H1 (cell line): ENCODE measurements at regions not wholly inside any gene's neighbourhood (a gene's known extent, or its start where the extent isn't known, plus 50 kb on each side); places are given as distances from the start of the nearest gene placed in this dataset.

Experiments
- CTCF ChIA-PET: fragments of 300-600 bp; sonication (Branson Sonifier 250); formaldehyde crosslinking; loops from one replicate; lab custom pipeline; 2021; ENCODE audit not compliant: partially characterized antibody; lab: Charles Lee
- POLR2A ChIA-PET: fragments of 300-600 bp; sonication (Branson Sonifier 250); formaldehyde crosslinking; loops from one replicate; lab custom pipeline; 2021; ENCODE audit warnings: inconsistent platforms; ENCODE audit not compliant: partially characterized antibody; lab: Charles Lee
- DNase-seq, 2 experiments: peaks; one replicate each; pipeline versions ENCODE4 v3.0.0 to v3.0.0-alpha.2; 2010 to 2022; ENCODE audit warnings: low spot score in 2 of 2, low read depth in 1 of 2, mixed read lengths in 1 of 2
- FAIRE-seq: peaks from 2 replicates; lab custom pipeline; 2011; peaks lifted over from hg19 to GRCh38; lab: Jason Lieb, UNC
- H2AFZ ChIP-seq: 2 replicates; pipeline ENCODE4 v1.8.1; 2012; ENCODE audit warnings: low read length, inconsistent platforms
- H2AK5ac ChIP-seq: 2 replicates; pipeline ENCODE4 v1.6.1; 2013; ENCODE audit warnings: low read depth, low read length
- H2BK120ac ChIP-seq: replicated peaks from 2 replicates; pipeline ENCODE3; 2013; ENCODE audit warnings: low read depth, low read length, inconsistent platforms
- H2BK12ac ChIP-seq: 2 replicates; pipeline ENCODE4 v1.6.1; 2013; ENCODE audit warnings: low read depth, low read length
- H2BK15ac ChIP-seq: 2 replicates; pipeline ENCODE4 v1.6.1; 2013; ENCODE audit warnings: low read length
- H2BK20ac ChIP-seq: 2 replicates; pipeline ENCODE4 v1.6.1; 2013; ENCODE audit warnings: low read length
- H2BK5ac ChIP-seq: 2 replicates; pipeline ENCODE4 v1.6.1; 2013; ENCODE audit warnings: low read depth, low read length
- H3K14ac ChIP-seq: 2 replicates; pipeline ENCODE4 v1.6.1; 2013; ENCODE audit warnings: inconsistent platforms; ENCODE audit not compliant: insufficient read length
- H3K18ac ChIP-seq: 2 replicates; pipeline ENCODE4 v1.6.1; 2013; ENCODE audit warnings: low read length; ENCODE audit errors: extremely low read depth
- H3K23ac ChIP-seq: 2 replicates; pipeline ENCODE4 v1.6.1; 2013; ENCODE audit warnings: inconsistent platforms; ENCODE audit not compliant: insufficient read length
- H3K23me2 ChIP-seq: 2 replicates; pipeline ENCODE4 v1.6.1; 2013; ENCODE audit warnings: low read depth, low read length
- H3K27ac ChIP-seq: 2 replicates; pipeline ENCODE4 v1.6.1; 2011; ENCODE audit warnings: low read depth, low read length, inconsistent platforms
- H3K27me3 ChIP-seq, 4 experiments: replicated peaks in 1 of 4; 1 replicate in 1 of 4; 2 replicates in 3 of 4; pipeline versions ENCODE4 v1.6.1 to v1.8.1; 2011 to 2013; ENCODE audit warnings: low read length in 3 of 4, mild to moderate bottlenecking in 3 of 4, inconsistent platforms in 2 of 4, mixed read lengths in 2 of 4, moderate library complexity in 1 of 4; ENCODE audit not compliant: control insufficient read depth in 3 of 4, insufficient read depth in 3 of 4; ENCODE audit errors: extremely low read depth in 1 of 4
- H3K36me3 ChIP-seq, 4 experiments: 2 replicates each; pipeline versions ENCODE4 v1.6.1 to v1.8.1; 2011 to 2013; ENCODE audit warnings: mild to moderate bottlenecking in 4 of 4, low read length in 3 of 4, moderate library complexity in 2 of 4, control low read depth in 1 of 4, inconsistent platforms in 1 of 4; ENCODE audit not compliant: insufficient read depth in 4 of 4, control insufficient read depth in 2 of 4
- H3K4ac ChIP-seq: replicated peaks from 2 replicates; pipeline ENCODE3; 2013; ENCODE audit warnings: low read length, low read depth, mixed read lengths, inconsistent platforms; ENCODE audit not compliant: insufficient read length
- H3K4me1 ChIP-seq, 4 experiments: replicated peaks in 1 of 4; 1 replicate in 1 of 4; 2 replicates in 3 of 4; pipeline versions ENCODE4 v1.6.1 to v1.8.1; 2011 to 2013; ENCODE audit warnings: low read length in 3 of 4, inconsistent platforms in 2 of 4, mixed read lengths in 1 of 4; ENCODE audit not compliant: insufficient read depth in 4 of 4, control insufficient read depth in 3 of 4
- H3K4me2 ChIP-seq, 2 experiments: 2 replicates each; pipeline versions ENCODE4 v1.6.1 to v1.8.1; 2011 to 2013; ENCODE audit warnings: low read depth in 2 of 2, low read length in 2 of 2, control low read depth in 1 of 2, inconsistent platforms in 1 of 2, mild to moderate bottlenecking in 1 of 2; ENCODE audit not compliant: insufficient read depth in 1 of 2
- H3K4me3 ChIP-seq, 4 experiments: fragments of 200-600, 300-600 bp in 1 of 4; sonication (generic), shearing (Covaris generic), sonication (Bioruptor Twin) in 1 of 4; 2 replicates each; pipeline versions ENCODE4 v1.5.1 to v1.8.1; 2011 to 2016; ENCODE audit warnings: low read length in 4 of 4, low read depth in 3 of 4, control low read depth in 2 of 4, inconsistent platforms in 2 of 4, mild to moderate bottlenecking in 2 of 4, mixed read lengths in 1 of 4, moderate library complexity in 1 of 4; ENCODE audit not compliant: insufficient read depth in 2 of 4; ENCODE audit errors: extremely low read depth in 1 of 4
- H3K56ac ChIP-seq: replicated peaks from 2 replicates; pipeline ENCODE3; 2013; ENCODE audit warnings: low read depth, mild to moderate bottlenecking, mixed read lengths, low read length, inconsistent platforms; ENCODE audit not compliant: insufficient read length
- H3K79me1 ChIP-seq: 2 replicates; pipeline ENCODE4 v1.6.1; 2013; ENCODE audit warnings: low read depth, low read length, control low read depth
- H3K79me2 ChIP-seq, 2 experiments: 2 replicates each; pipeline versions ENCODE4 v1.6.1 to v1.8.1; 2012 to 2013; ENCODE audit warnings: low read length in 2 of 2, mild to moderate bottlenecking in 2 of 2, inconsistent platforms in 1 of 2; ENCODE audit not compliant: insufficient read depth in 2 of 2, control insufficient read depth in 1 of 2
- H3K9ac ChIP-seq, 4 experiments: replicated peaks in 1 of 4; 1 replicate in 1 of 4; 2 replicates in 3 of 4; pipeline versions ENCODE4 v1.6.1 to v1.8.1; 2011 to 2013; ENCODE audit warnings: low read depth in 3 of 4, low read length in 3 of 4, control low read depth in 2 of 4, mild to moderate bottlenecking in 2 of 4, moderate library complexity in 2 of 4, inconsistent platforms in 1 of 4; ENCODE audit errors: extremely low read depth in 1 of 4
- H3K9me3 ChIP-seq, 2 experiments: 2 replicates each; pipeline versions ENCODE4 v1.6.1 to v1.8.1; 2012 to 2013; ENCODE audit warnings: mild to moderate bottlenecking in 2 of 2, moderate library complexity in 2 of 2, control low read depth in 1 of 2, inconsistent platforms in 1 of 2, low read depth in 1 of 2, low read length in 1 of 2, mixed read lengths in 1 of 2; ENCODE audit not compliant: insufficient read depth in 2 of 2
- H4K20me1 ChIP-seq, 2 experiments: replicated peaks in 1 of 2; 2 replicates each; pipeline versions ENCODE3 to v1.8.1; 2011 to 2013; ENCODE audit warnings: inconsistent platforms in 2 of 2, low read length in 2 of 2, mild to moderate bottlenecking in 1 of 2; ENCODE audit not compliant: insufficient read depth in 2 of 2, control insufficient read depth in 1 of 2
- H4K5ac ChIP-seq: 2 replicates; pipeline ENCODE4 v1.6.1; 2013; ENCODE audit warnings: low read length, low read depth, mixed read lengths, inconsistent platforms; ENCODE audit not compliant: insufficient read length
- H4K8ac ChIP-seq: 2 replicates; pipeline ENCODE4 v1.8.0; 2013; ENCODE audit warnings: mild to moderate bottlenecking, moderate library complexity, low read length, inconsistent platforms; ENCODE audit not compliant: insufficient read depth; ENCODE audit errors: extremely low read depth
- H4K91ac ChIP-seq: replicated peaks from 2 replicates; pipeline ENCODE3; 2013; ENCODE audit warnings: low read length, mixed read lengths, inconsistent platforms; ENCODE audit not compliant: insufficient read length
- E2F6 ChIP-seq: IDR thresholded peaks from 2 replicates; pipeline ENCODE4 v1.6.1; 2012; ENCODE audit warnings: inconsistent platforms
- GABPA ChIP-seq: IDR thresholded peaks from 2 replicates; pipeline ENCODE4 v1.6.1; 2011; ENCODE audit warnings: mild to moderate bottlenecking, low read length, moderate library complexity, borderline replicate concordance; ENCODE audit not compliant: insufficient read depth
- HDAC6 ChIP-seq: IDR thresholded peaks from one replicate; pipeline ENCODE4 v1.7.1; 2012; ENCODE audit warnings: low read depth, mild to moderate bottlenecking, inconsistent platforms, low read length, moderate library complexity
- KDM5A ChIP-seq: fragments of 200-600 bp; IDR thresholded peaks from 2 replicates; pipeline ENCODE4 v1.7.1; 2012; ENCODE audit warnings: mild to moderate bottlenecking, low read length, inconsistent platforms, mixed read lengths
- PHF8 ChIP-seq: fragments of 200-600 bp; sonication (generic); conservative IDR thresholded peaks from 2 replicates; pipeline ENCODE4 v1.7.1; 2012; ENCODE audit warnings: low read depth, mild to moderate bottlenecking, inconsistent platforms, low read length, moderate library complexity
- POLR2A ChIP-seq, 2 experiments: IDR thresholded peaks; 1 replicate in 1 of 2; 2 replicates in 1 of 2; pipeline ENCODE4 v1.6.1; 2011; ENCODE audit warnings: low read depth in 2 of 2, low read length in 2 of 2, mild to moderate bottlenecking in 2 of 2; ENCODE audit errors: control extremely low read depth in 1 of 2
- RFX5 ChIP-seq: IDR thresholded peaks from 2 replicates; pipeline ENCODE4 v1.6.1; 2011; ENCODE audit warnings: low read depth, low read length, improper control_type of control experiment, borderline replicate concordance
- SUZ12 ChIP-seq: fragments of 200-600 bp; sonication (generic); IDR thresholded peaks from 2 replicates; pipeline ENCODE4 v1.6.1; 2012; ENCODE audit warnings: mild to moderate bottlenecking, inconsistent platforms, low read length, moderate library complexity, mixed read lengths
- TAF1 ChIP-seq: IDR thresholded peaks from 2 replicates; pipeline ENCODE4 v1.6.1; 2011; ENCODE audit warnings: mild to moderate bottlenecking, low read depth, low read length
- ZNF274 ChIP-seq: IDR thresholded peaks from 2 replicates; pipeline ENCODE4 v1.7.0; 2012; ENCODE audit warnings: low read length, borderline replicate concordance; ENCODE audit errors: extremely low read depth
- WGBS, 2 experiments: shearing (Covaris generic) in 1 of 2; methylation state at CpG; one replicate each; pipeline versions ENCODE4 v1.1.6 to v1.1.7; 2013 to 2015; ENCODE audit warnings: low lambda C conversion rate in 2 of 2, mixed read lengths in 2 of 2, inconsistent platforms in 1 of 2, low coverage in 1 of 2, missing lambda C conversion rate in 1 of 2; ENCODE audit not compliant: insufficient replicate concordance in 2 of 2, insufficient coverage in 1 of 2, insufficient read length in 1 of 2; ENCODE audit errors: extremely low coverage in 1 of 2, missing lambda C conversion rate in 1 of 2; 5-methylcytosine and 5-hydroxymethylcytosine counted together
- TF ChIP-seq, protein P1 (sequence below): IDR thresholded peaks from 2 replicates; pipeline ENCODE4 v1.6.1; 2012; ENCODE audit warnings: low read length, inconsistent platforms

GRCh38 chr18:25557011-25557410 is 205.0 kb upstream of the ZNF521 start:
- Histone ChIP-seq H3K23ac (no peak overlapping the region), H3K14ac (no peak overlapping the region), H2BK20ac (no peak overlapping the region), H2AK5ac (no peak overlapping the region), H3K36me3 (no peaks in the 10 kb centered on the region), H3K4me2 (no peak overlapping the region), H4K91ac (no peak overlapping the region), H2BK12ac (no peak overlapping the region), H3K27ac (no peak overlapping the region), H3K9me3 (no peaks in the 10 kb centered on the region), H3K18ac (no peak overlapping the region), H3K79me2 (no peaks in the 10 kb centered on the region), H2BK5ac (no peak overlapping the region), H3K4me1 (no peaks in the 10 kb centered on the region), H3K27me3 (no peaks in the 10 kb centered on the region), H3K23me2 (no peaks in the 10 kb centered on the region), H2BK15ac (no peak overlapping the region), H3K56ac (no peak overlapping the region), H2AFZ (no peak overlapping the region), H3K4ac (no peak overlapping the region), H4K20me1 (no peaks in the 10 kb centered on the region), H4K8ac (no peak overlapping the region), H3K9ac (no peak overlapping the region), H2BK120ac (no peak overlapping the region), H4K5ac (no peak overlapping the region), H3K79me1 (no peaks in the 10 kb centered on the region), H3K4me3 (no peak overlapping the region)
- FAIRE-seq (no peak), DNase-seq (no peak)
- 89% methylated on average over 7 of the region's 7 CpGs; no CpG with 5 or more reads in 1 of the 2 experiments for WGBS, 2 experiments
- CTCF ChIA-PET = interaction anchor here (0.8 to 1.8 kb wide), 4 partner anchors 8 to 340 kb away, joined by 3 to 6 read pairs (median 4); no protein-coding TSS in a partner anchor
- POLR2A ChIA-PET = no interaction called here
- TF ChIP-seq GABPA = no peak
- TF ChIP-seq TAF1 = no peak
- no peak for TF ChIP-seq RFX5
- TF ChIP-seq ZNF274 = no peak
- TF ChIP-seq, protein P1, sequence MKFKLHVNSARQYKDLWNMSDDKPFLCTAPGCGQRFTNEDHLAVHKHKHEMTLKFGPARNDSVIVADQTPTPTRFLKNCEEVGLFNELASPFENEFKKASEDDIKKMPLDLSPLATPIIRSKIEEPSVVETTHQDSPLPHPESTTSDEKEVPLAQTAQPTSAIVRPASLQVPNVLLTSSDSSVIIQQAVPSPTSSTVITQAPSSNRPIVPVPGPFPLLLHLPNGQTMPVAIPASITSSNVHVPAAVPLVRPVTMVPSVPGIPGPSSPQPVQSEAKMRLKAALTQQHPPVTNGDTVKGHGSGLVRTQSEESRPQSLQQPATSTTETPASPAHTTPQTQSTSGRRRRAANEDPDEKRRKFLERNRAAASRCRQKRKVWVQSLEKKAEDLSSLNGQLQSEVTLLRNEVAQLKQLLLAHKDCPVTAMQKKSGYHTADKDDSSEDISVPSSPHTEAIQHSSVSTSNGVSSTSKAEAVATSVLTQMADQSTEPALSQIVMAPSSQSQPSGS = no peak
- TF ChIP-seq PHF8 = no peak
- TF ChIP-seq SUZ12 = no peak
- no peak for TF ChIP-seq E2F6
- no peak for TF ChIP-seq POLR2A (IDR thresholded peaks at IDR 0.05; ENCODE audit: control extremely low read depth in 1 of 2, low read depth in 2 of 2, low read length in 2 of 2)
- TF ChIP-seq HDAC6 = no peak
- TF ChIP-seq KDM5A = no peak
